RPMI8226 (cell line): ENCODE measurements at regions not wholly inside any gene's neighbourhood (a gene's known extent, or its start where the extent isn't known, plus 50 kb on each side); places are given as distances from the start of the nearest gene placed in this dataset.
A peak's percentile ranks its signal among the peaks of the same experiment; 100 is the strongest.

Experiments
- DNase-seq: peaks from one replicate; pipeline ENCODE4 v3.0.0-alpha.2; 2015

DNA sequence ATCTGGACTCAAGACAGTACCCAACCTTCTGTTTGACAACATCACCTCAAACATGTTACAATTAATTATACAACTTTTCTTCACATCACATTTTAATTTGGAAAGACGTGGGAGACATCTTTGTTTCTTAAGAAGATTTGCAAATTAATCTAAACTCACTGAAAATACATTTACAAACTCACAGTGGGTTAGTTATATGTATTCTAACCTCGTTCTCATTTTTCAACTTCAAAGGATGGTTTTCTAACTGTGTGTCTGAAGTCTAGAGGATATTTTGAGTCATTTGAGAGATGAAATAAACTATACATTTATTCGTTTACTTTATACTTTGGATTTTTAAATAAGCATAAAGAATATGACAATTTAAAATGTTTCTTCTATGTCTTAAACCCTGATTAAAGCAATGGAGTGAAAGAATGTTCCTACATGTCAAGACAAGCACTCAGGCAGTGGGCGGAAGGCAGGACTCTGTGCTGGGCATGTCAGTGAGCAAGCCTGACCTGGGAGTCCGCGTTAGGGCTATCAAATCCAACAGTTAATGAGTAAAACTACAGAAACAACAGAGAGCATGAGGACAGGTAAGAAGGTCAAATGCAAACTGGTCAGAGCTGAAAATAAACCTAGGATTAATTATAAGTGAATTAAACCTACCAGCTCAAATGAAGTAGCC is 76.5 kb upstream of the CTTNBP2NL start:
- no peak for DNase-seq

- no peak for DNase-seq
Measured at GRCh38 chr1:112320058-112320457, 76.0 kb upstream of the CTTNBP2NL start.

DNA sequence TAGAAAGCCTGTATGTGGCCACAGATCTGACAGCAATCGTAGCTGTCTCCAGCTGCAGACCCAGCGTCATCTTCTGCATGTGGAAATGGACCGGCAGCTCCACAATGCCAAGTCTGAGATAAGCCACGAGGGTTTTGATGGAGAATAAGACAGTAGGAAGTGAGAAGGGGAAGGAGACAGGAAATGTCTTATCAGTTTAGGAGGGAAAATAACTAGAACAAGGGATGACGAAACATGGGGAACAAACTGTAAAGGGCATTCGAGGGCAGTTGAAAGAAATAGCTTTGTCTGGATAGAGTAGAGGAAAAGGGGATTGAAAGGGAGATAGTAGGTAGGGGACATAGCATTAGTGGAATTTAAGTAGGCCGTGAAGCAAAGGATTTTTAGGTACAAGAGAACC is 74.0 kb upstream of the CTTNBP2NL start:
- no peak for DNase-seq

DNA sequence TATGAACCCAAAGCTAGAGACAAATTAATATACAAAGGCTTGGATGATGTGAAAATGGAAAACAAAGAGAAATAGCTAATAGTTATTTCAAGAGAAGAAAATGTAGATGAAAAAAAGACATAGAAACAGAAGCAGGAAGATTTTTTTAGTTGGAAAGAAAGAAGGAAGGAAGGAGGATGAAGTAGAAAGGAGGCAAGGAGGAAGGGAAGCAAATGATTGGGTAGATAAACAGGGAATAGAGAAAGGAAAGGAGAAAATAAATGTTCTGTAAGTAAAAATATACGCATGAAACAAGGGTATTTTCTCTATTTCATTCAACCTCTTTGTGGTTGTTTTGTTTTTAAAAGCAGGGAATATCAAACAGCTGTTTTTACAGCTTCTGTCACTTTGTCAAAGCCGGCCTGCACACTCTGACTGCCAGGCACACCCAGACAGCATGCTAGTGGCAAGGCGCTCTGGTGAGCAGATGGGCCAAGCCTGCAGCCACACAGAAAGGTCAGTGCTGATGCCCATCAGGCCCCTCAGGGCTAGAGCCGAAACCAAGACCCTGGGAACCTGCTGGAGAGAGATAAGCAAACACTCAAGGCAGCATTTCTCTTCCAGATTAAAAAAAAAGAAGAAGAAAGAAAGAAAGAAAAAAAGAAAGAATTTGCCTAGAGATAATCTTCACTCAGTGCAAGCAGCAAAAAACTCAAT is 72.9 kb upstream of the CTTNBP2NL start:
- no peak for DNase-seq

DNA sequence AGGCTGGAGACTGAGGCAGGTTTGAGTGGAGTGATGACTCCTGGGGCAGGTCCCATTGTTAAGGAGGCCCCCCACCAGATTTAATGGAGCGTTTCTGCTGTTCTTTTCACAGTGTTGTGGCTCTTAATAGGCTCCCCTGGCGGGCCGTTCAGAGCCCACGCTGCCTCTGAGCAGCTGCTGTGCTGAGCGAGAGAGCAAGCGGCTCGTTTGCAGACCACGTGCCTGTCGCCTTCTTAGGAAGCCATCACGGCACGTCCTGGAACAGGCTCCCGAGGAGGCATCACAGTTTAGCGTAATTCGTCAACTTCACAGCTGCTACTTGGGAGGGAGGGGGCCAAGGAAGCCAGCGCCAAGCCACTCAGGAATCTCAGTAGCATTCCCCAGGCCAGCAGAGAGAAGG is 70.5 kb upstream of the CTTNBP2NL start:
- DNase-seq, result no peak

GRCh38 chr1:112328600-112328999 is 67.4 kb upstream of the CTTNBP2NL start:
- DNase-seq, result no peak

DNA sequence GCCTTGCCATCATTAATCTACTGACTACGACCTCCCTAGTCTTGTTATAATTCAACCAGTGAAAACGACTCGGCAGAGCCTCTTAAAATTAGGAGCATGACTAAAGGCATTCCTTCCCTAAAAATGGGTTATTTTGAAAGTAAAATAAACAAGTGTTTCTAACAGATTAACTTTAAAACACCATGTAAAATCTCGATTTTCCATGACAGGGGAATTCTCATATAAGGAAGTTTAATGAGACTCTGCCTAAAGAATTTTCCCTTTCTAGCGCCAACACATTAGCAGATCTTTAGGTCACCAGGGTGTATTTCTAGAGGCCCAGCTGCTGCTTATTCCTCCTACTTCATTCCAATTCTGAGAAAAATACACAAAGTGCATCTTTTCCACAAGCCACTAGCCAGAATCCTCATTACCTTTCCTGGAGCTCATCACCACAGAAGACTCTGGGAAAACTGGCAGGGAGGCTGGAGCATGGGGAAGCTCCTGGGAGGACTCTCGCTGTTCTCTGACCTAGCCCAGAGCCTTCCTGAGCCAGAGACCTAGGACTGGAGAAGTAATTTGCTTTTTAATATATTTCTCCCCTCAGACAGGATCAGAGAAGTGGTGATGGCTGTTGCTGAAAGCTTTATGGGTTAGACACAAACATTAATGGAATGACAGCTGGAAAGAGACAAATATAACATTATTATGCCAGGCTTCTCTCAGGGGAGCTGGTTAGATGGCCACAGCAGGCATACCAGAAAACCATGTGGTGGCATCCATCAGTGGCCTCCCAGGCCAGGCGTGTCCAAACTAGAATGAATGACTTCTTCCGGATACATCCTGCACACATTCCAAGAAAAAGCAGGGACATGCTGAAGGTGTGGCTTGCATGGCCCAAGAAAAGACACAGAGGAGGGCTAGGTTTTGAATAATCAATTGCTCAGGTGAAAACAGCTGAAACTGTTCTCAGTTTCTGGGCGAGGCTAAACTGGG is 63.6 kb upstream of the CTTNBP2NL start:
- DNase-seq, result no peak

DNA sequence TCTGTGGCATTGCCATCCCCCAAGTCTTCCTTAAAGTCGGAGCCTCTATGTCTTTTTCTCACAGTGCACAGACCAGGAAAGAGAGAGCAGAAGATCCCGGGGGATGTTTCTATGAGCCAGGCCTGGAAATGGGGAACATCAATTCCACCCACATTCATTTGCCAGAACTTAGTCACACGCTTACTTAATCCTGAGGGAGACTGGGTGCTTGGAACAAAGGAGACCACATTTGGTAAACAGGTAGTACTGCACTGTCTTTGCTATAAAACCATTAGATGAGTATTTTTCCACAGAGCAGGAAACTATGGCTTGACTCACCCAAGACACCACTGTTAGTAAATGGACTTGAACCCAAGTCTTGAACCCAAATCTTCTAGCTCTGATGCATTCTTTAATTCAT is 60.7 kb upstream of the CTTNBP2NL start:
- DNase-seq, result no peak

GRCh38 chr1:112337028-112337531 is 58.9 kb upstream of the CTTNBP2NL start:
- peak; percentile 3 for DNase-seq

DNA sequence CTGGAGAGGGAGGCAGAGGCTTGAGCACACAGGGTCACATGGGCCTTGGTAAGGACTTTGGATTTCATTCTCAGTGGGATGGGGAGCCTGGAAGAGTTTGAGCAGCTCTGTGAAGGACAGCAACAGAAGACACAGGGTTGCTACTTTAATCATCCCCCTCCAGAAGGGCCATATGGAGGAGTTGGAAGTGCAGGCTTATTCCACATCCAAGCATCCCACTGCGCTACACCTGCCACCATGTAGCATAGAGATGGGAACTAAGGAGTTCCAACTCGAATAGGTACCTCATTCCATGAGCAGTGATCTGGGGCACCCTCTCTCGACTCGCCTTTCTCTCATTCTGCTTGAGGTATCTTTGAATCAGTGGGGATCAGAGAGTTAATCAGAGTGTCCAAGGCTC is 54.0 kb upstream of the CTTNBP2NL start:
- no peak for DNase-seq

GRCh38 chr1:112342558-112342957 is 53.5 kb upstream of the CTTNBP2NL start:
- no peak for DNase-seq

DNA sequence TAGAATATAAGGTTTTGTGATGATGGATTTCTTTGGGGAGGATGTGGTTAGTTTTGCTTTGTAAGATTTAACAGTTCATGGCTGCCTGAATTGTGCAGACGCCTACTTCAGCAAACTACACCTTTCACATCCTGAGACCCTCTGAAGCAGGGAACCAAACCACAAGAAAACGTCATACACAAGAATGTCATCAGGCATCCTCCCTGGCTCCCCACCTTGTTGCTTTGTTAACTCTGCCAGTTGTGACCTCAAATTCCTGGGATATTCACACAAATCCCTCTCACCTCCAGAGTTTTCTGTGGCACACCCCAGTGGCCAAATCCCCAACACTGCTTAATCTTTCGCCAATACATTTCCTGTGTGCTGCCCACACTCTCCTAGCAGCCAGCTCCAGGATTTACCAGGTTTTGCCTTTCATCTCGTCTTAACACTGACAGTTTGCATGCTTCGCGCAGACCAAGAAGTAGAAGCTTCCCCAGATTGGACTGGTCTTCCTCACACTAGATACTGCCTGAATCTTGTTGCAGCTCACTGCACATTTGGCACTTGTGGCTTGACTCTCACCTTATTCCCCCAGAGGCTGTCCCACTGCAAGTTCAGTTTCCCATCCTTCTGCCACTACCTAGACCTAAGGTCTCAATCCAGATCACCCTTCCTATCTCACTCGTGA is 51.1 kb upstream of the CTTNBP2NL start:
- DNase-seq, result no peak
